NCI-H2029 (cell line): ENCODE measurements at regions not wholly inside any gene's neighbourhood (a gene's known extent, or its start where the extent isn't known, plus 50 kb on each side); places are given as distances from the start of the nearest gene placed in this dataset.

Experiments
- DNase-seq: peaks from one replicate; lab custom pipeline; 2025; lab: John Stamatoyannopoulos, UW

DNA sequence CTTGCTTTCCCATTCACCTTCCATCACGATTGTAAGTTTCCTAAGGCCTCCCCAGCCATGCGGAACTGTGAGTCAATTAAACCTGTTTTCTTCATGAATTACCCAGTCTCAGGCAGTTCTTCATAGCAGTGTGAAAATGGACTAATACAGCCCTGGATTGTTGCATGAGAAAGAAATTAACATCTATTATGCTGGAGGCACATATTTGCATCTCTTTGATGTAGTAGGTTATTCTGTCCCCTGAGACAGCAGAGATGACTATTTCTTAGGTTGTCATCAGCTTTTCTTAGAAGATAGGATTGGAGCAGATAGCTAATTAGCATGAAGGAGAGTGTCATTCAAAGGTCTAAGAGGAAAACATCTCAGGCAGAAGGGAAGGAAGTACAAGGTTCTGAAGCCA is 166.2 kb downstream of the OMA1 start:
- DNase-seq, result no peak

- no peak for DNase-seq
Observed at GRCh38 chr1:58367217-58367616, 179.3 kb downstream of the OMA1 start.

- DNase-seq, result no peak
Observed at GRCh38 chr1:58365328-58365727, 181.2 kb downstream of the OMA1 start.

- no peak for DNase-seq
Observed at GRCh38 chr1:58363585-58363984, 182.9 kb downstream of the OMA1 start.

GRCh38 chr1:58361134-58361533 is 185.4 kb downstream of the OMA1 start:
- no peak for DNase-seq

DNA sequence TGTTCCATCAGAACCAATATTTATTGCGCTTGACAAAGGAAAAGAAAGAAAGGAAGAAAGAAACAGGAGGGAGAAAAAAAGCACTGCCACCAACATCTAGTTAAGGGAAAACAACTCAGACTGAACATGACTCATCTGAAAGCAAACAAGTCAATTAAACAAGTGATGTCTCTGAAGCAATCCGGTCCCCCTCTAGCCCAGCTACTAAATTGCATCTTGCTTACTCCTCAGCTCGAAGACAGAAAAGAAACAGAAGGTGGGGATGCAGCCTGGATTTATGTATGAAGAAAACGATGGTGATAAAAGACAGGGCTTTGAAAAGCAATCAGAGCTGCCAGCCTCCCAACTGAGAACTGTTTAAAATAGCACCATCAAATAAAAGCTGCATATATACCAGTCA is 188.2 kb downstream of the OMA1 start:
- no peak for DNase-seq

GRCh38 chr1:58356402-58356801 is 190.1 kb downstream of the OMA1 start:
- no peak for DNase-seq

DNA sequence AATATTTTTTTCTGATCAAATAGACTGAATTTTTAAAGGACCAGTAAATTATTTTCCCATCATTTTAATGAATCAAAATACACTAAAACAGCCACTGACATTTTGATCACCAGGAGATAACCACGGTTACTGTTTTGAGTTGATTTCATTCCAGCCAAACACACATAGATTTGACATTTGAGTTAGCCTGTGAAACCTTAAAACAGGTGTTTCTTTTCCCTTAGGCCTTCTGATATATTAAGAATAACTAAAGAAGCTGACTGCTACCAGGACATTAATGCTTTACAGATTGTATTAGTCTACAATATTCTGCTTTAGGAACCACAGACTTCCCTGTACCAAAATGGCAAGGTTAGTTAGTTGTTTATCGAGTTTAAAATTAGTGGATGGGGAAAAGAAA is 193.4 kb downstream of the OMA1 start:
- no peak for DNase-seq

DNA sequence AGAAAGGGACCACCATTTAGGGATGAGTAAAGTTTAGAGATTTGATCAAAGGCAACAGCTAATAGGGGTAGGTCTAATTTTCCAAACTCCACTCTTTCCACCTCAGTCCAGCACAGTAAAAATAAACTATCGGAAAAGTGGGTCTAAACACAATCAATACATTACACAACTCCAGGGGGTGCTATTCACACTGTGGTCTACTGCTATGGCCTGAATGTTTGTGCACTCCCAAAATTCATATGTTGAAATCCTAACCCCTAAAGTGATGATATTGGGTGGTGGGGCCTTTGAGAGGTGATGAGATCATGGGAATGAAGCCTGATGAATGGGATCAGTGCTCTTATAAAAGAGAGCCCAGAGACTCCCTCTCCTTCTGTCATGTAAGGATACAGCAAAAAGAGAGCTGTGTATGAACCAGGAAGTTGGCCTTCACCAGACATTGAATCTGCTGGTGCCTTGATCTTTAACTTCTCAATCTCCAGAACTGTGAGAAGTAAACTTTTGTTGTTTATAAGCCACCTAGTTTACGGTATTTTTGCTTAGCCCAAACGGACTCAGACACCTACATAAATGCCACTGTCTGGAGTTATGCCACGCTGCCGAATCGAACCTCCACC is 193.9 kb downstream of the OMA1 start:
- DNase-seq, result no peak

DNA sequence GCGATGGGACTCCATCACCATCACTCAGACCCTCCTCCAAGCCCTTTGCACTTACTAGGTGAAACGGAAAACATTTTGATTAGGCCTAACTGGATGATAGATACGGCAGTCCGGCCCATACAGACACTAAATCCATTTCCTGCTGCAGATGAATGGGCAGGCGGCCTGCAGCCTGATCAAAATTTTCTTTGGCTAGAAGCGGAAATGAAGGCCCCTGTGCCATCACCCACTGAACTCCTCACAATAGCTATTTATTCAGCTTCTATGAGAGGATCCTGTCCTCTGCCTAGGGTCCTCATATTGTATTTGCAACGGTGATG is 200.5 kb downstream of the OMA1 start:
- DNase-seq, result no peak

GRCh38 chr1:58345215-58346035 is 201.1 kb downstream of the OMA1 start:
- no peak for DNase-seq

DNA sequence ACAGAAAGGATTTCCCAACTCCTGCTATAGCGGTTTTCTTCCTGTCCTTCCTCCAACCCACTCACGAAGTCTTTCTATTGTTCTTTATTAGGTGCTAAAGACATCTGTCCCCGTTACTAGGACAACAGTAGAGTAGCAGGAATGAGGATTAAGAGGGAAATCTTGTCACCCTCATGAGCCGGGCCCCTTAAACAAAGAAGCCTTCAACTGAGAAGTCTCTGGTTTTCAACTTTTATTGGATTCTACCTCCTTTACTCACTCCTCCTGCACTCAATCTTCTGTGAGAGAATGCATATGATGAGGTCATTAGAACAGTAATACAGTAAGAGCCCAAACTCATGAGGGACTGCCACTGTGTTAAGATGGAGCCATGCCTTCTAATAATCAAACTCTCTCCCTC is 206.3 kb downstream of the OMA1 start:
- no peak for DNase-seq

DNA sequence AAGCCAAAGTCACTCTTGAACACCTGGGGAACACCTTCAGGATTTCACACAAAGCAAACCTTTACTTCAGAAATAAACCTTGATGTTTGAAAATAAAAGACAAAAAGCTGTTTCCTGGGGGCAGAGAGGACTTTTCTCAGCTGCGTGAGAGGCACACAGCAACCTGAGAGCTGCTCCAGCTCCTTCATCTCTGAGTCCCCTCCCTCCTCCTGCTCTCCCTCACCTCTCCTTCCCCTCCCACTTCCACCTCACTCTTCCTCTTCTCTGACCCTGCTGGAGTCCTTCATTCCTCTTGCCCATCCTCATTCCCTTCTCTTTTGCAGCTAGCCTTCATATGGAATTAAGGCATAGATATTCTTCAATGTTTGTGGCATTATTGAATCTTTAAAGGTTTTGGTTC is 208.4 kb downstream of the OMA1 start:
- no peak for DNase-seq

GRCh38 chr1:58333511-58333910 is 213.0 kb downstream of the OMA1 start:
- no peak for DNase-seq

GRCh38 chr1:58331156-58331555 is 215.4 kb downstream of the OMA1 start:
- no peak for DNase-seq

DNA sequence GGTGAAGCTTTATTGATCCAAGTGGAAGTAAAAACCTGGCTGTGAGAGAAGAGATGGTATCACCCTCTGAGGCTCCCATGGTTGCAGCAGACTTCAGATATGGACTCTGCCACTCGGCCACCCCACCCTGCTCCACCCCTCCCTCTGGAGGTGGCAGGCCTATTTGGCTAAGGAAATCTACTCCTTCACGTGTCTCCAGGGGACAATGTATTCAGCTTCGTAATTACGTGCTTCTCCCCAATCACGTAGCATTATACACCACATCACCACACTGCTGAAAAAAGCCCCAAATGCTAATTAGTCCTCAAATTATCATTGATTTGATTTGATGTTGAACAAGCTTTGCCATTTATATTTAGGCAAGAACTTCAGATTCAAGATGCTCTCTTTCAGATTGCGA is 220.7 kb downstream of the OMA1 start:
- DNase-seq, result no peak

DNA sequence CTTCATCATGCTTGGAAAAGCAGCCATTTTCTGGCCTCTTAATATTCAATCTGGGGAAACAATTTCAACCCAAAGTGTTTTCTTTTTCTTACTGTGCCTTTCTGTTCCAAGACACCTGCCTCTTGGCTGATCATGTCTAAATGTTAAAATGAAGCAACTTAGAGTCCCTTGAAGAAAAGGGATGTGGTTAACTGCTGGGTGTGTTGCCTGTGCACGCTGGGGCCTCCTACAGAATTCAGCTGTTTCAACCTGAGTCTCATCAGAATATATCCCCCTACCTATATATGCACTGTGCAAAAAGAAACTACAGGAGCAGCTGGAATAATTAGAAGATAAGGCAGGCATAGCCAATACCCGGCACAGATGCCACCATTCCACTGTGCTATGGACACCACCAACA is 222.0 kb downstream of the OMA1 start:
- DNase-seq, result no peak

DNA sequence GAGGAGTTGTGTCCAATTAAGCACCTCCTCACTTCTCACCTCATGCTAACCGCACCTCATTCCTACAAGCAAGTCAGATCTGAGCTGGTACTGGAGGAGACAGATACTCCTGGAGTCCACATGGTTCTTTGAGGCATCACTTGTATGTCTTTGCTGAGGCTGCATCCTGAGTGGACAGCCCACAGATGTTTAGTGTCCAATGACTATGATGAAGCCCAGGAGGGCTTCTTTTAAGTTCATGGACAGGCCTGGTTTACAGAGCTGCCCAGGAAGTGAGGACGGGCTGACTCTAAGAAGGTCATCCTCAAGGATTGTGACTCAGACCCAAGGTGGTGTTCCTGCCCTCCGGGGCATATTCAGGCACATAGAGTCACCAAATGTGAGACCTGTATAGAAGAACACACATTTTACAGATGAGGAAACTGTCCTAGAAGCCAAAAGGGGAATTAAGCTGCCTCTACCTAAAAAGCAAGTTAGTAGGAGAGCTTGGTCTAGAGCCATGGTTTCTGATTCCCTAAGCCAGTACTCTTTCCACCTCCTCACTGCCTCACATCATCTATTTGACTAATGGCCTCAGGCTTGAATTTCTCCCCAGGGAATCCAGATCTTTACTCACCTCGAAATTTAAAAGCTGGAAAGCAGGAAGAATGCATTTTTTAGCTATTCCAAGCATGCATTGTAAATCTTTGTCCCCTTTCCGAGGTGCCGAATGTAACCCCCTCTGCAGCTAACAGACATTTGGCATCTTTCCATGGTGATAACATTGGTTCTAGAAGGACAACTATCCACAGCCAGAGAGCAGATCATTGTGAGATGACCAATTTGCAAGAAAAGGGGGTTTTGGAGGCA is 228.1 kb downstream of the OMA1 start:
- DNase-seq, result no peak

DNA sequence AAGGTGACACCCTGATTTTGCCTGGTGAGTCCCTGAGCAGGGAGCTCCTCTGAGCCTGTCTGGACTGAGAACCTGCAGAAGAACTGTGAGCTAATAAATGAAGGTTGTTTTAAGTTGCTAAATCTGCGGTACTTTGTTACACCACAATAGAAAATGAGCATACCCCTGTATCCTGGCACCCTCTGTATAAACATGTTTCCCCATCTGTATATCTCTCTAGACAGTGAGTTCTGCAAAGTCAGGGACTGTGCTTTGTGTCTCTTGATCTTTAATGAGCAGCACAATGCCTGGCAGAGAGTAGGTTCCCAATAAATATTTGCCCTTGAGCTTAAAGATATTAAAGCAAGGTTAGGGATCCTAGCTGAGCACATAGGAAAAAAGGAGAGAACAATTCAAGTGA is 228.8 kb downstream of the OMA1 start:
- no peak for DNase-seq

- DNase-seq, result no peak
Observed at GRCh38 chr1:58317086-58317485, 229.4 kb downstream of the OMA1 start.

- no peak for DNase-seq
Observed at GRCh38 chr1:58316141-58316540, 230.4 kb downstream of the OMA1 start.

- DNase-seq, result no peak
Observed at GRCh38 chr1:58312971-58313563, 233.5 kb downstream of the OMA1 start.

DNA sequence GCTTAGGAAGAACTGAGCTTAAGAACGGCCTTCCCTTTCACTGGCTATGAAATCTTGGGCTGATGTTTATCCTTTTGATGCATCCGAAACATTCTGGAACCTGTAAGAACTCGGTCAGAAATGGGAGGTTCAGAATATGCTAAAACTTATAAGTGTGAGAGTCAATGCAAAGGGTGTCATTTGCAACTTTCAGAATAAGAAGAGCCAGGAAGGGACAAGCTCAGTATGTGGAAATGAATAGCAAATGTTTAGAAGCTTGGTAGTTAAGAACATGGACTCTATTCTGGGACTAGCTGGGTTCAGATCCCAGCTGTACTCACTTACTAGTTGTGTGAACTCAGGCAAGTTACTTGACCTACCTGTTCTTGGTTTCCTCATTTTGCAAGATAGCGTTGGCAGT is 234.1 kb downstream of the OMA1 start:
- no peak for DNase-seq
